ENCODE measurements at regions not wholly inside any gene's neighbourhood (a gene's known extent, or its start where the extent isn't known, plus 50 kb on each side); places are given as distances from the start of the nearest gene placed in this dataset.

- TF ChIP-seq POLR2A (IDR thresholded peaks at IDR 0.05), result no peak
- TF ChIP-seq CTCF (IDR thresholded peaks at IDR 0.05), result no peak
Measured at GRCh38 chr10:84924131-84924530, 595.7 kb downstream of the CCSER2 start.
